SIG-M5 treated with dmso at 0.1 percent for 504 hours (cell line): ENCODE measurements at regions not wholly inside any gene's neighbourhood (a gene's known extent, or its start where the extent isn't known, plus 50 kb on each side); places are given as distances from the start of the nearest gene placed in this dataset.
A peak's percentile ranks its signal among the peaks of the same experiment; 100 is the strongest.
"Not testable (repeated sequence)": the region's sequence is repeated elsewhere in the genome, so short reads cannot be mapped to it uniquely, and the experiment has no call there.

Source experiments
- DNase-seq: peaks from one replicate; lab custom pipeline; 2025; ENCODE audit not compliant: unreplicated experiment; lab: John Stamatoyannopoulos, UW

DNA sequence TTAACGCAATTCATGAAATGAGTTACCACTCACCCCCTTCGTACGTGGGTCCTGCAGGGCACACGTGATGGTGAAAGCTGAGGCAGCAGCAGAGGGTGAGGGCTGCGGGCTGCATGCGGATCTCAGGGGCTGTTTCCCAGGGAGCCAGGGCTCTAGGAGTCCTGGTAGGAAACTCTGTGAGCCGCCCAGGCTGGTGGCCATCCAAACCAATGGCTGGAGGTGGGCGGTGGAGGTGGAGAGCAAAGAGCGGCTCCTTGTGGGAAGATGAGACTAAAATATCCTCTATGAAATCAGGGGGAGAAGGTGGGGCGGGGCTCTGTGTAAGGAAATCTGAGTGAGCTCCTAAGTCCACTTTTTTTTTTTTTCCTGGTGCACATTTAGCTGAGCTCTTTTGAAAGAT, 120.1 kb upstream of the SLC1A4 start:
- DNase-seq, result no peak

DNA sequence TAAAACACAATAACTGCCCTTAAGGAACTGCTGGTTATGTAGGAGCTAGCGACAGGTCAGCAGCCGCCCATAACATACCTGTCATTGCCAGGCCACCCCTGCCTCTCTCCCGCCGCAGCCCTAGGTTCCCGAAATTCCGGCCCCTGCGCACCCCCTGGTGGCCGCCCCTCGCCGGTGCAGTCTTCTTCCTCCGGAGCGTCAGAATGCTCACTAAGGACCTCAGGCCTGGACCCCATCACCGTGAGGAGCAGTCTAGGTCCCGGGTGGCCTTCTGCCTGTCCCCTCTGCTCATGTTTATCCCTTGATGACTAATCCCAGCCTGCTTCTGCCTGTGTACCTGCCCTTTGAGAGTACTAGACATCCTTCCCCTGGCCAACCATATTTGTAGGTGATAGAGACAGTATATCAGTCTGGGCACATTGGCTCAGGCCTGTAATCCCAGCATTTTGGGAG, 115.7 kb upstream of the SLC1A4 start:
- DNase-seq, result peak; percentile 58

DNA sequence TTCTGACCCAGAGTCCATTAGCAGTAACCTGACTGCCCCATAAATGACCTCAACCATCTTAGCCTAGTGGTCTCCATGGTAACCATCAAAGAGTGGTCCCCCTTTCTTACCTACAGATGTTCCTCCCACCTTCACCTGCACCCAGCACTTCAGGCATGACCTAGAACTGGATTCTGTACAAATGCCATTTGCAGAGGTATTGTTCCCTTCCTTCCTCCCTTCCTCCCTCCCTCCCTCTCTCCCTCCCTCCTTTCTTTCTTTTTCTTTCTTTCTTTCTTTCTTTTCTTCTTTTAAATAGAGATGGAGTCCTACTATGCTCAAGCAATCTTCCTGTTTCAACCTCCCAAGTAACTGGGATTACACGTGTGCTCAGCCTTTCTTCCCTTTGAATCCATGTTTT, 114.6 kb upstream of the SLC1A4 start:
- DNase-seq, result no peak

DNA sequence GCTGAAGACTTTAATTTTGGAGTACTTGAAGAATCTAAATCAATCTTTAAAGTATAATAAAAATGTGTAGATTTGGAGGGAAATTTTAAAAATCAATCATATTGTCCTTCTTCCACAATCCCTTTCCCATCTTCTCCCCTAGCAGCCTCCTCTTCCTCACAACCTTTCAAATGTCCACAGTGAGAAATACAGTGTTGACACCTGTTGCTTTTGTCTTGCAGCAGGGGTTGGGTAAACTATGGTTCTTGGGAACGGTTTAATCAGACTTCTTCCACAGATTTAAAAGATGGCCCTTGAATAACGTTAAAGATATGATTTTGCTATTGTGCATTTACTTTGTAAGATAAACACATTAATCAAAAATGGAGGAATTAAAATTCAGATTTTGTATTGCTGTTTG, 113.8 kb upstream of the SLC1A4 start:
- DNase-seq, result no peak

DNA sequence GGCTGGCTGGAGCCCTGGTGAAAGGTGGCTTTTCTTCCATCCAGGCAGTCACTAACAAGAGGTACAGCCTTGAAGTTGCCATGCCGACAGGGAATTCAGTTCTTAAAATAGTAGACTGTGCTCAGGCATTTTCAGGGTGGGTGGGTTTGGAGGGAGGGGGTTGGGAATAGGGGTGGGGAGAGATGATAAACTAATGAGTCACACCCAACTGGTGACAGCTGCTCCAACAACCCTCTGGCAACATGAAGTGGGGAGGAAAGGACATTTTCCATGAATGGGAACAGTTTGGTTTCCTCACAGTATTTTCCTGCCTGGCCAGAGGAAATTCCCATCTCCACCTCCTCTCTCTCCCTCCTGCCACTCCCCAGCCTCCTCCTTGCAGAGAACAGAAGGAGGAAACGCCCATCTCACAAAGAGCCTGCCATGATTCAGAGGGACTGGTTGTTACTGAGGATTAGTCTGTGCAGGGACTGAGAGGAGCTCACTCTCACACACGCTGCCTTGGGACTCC, 113.0 kb upstream of the SLC1A4 start:
- DNase-seq, result no peak

DNA sequence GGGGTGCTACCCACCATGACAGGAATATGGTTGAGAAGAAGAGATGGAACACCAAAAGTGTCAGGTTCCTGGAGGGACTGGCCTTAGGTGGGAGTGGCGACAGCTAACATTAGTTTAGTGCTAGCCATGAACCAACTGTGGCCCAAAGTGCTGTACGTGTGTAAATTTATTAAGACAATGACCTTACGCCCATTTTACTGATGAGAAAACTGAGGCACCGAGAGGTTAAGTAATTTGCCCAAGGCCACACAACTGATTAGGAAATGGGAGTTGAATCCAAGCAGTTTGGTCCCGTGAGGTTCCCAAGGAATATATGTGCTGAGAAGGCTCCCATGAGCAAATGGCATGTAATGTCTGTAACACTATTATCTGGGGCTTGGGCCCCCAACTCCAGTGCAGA, 109.5 kb upstream of the SLC1A4 start:
- DNase-seq, result no peak

DNA sequence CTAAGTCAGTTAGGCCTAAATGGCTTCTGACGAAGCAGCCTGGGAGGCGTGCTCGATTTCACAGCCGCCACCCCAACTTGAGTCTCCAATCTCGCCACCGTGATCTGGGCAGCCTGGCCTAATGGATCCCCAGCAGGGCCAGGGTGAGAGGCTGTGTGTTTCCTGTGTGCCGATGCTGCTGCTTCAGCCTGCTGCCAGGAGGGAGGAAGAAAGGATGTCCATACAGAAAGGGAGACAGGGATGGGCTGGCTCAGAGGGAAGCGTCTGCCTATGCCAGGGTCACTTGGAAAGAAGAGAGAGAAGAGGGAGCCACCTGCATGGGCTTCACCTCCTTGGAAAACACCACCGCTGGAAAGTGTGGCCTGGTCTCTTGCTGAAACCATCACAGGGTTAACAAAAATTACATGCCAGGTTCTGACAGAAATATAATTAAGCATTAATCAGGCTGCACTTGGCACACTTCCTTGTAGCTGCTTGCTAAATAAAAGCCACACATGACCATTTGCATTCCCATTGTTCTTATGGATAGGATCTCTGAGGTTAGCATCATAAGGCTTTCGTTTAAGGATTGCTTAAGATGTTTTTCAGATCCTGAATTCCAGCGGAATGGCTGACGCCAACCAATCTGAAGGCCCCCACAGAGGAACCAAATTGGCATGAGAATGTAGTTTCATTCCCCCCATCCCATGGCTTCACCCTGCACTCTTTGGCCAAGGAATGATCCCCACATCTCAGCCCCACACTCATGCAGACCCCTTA, 108.8 kb upstream of the SLC1A4 start:
- no peak for DNase-seq

DNA sequence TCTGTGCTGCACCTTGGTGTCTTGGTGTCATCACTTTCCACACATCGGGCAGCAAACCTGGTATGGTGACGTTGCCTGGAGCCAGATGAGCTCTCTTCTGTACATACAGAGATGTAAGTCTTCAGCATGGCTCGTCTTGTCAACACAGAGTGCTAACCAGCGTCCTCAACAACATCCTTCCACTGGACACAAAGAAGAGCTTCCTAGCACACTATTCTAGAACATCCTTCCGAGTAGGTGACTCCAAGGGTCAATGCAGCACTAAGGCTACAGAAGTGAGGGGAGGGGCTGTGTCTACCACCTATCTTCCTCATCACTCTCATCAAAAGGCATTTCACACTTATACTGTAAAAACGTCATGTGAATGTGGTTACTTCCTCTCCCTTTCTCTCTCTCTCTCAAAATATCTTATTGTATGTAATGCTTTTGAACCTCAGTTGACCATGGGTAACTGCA, 108.1 kb upstream of the SLC1A4 start:
- no peak for DNase-seq

DNA sequence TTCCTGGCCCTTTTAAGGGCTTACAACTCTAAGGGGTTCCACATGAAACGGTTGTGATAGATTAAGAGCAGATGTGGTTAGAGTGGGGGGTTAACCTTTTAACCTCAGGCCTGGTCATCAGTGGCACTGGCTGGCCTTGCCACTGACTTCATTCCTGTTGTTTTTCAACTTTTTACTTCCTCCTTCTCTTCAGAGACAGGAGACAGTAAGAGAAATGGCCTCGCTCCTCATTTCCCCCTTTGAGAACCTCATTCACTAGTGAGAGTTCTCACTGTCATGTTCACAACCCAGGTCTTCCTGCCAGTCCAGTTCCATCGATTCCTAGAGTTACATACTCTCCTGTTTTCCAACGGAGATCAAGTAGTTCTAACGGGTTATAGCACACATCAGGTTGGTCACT, 101.6 kb upstream of the SLC1A4 start:
- DNase-seq, result no peak

DNA sequence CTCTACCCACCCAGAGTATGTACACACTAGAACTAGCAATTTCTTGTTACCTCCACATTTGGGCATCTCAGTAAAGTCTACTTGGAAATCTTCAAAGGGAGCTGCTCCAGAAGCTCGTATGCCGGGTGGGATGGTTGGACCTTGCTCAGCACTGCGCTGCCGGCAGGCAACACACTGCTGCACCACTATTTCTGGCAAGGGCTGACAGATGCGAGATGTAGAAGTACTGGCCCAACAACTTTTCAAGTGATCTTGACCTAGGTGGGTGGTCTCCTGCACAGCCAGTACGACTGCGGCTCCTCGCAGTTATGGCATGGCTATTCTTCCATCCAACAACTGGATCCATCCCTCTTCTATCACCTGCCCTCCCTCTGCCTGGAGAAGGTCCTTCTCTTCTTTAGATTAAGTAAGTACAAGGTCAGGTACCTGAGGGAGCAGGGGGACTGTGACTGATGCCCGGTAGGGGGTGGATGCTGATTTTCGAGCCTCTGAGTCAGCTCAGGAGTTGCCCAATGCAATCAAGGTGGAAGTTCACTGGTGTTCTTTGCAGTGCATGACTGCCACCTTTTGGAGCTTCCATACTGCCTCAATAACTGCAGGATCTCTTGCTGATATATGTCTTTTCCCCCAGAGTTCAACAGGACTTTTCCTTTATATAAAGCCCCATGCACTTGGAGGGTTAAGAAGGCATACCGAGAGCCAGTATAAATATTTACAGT, 100.4 kb upstream of the SLC1A4 start:
- DNase-seq, result peak; percentile 62

DNA sequence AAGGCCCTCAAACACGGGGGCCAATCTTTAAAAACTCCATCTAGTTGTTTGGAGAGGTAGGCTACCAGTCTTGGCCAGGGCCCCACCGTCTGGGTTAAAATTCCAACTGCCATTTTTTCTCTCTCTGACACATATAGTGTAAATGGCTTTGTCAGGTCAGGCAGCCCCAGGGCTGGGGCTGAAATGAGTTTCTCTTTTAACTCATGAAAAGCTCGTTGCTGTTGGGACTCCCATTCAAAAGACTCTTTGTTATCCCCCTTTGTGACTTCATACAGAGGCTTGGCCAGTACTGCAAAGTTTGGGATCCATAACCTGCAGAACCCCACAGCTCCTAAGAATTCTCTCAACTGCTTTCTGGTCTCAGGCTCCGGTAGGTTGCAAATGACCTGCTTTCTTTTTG, 99.4 kb upstream of the SLC1A4 start:
- no peak for DNase-seq

DNA sequence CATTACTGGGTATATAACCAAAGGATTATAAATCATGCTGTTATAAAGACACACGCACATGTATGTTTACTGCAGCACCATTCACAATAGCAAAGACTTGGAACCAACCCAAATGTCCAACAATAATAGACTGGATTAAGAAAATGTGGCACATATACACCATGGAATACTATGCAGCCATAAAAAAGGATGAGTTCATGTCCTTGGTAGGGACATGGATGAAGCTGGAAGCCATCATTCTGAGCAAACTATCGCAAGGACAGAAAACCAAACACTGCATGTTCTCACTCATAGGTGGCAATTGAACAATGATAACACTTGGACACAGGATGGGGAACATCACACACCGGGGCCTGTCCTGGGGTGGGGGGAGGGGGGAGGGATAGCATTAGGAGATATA, 92.6 kb upstream of the SLC1A4 start:
- not testable (repeated sequence) for DNase-seq

DNA sequence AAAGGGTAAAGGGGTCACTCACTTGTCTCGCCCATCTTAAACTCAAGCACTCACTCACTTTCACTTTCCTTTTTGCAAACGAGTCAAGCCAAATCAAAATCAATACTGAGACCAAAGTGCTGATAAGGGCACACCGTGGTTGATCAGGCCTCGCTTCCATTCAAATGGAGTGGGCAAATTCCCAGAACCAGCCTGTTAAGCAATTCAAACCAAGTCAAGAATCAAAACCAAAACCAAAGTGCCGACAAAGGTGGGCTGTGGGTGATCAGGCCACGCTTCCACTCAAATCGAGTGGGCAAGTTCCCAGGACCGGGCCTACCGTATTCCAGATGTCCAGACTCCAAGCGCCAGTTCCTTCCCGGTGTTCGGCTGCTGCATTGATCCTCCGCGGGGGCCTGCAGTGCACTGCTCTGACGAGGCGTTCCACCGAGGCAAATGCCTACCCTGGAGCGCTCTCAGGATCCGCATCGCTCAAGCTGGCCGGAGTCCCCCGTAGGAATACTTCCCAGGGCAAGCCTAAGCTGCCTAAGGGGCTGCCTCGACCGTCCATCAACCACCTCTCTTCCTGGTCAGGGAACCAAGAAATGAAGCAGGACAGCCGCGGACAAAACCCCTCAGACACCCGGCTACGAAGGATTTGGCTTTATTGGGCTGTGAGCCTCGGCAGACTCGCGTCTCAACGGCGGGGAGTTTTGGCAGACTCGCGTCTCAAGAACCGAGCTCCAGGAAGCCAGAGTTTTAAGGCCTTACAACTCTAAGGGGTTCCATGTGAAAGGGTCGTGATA, 89.9 kb upstream of the SLC1A4 start:
- no peak for DNase-seq

DNA sequence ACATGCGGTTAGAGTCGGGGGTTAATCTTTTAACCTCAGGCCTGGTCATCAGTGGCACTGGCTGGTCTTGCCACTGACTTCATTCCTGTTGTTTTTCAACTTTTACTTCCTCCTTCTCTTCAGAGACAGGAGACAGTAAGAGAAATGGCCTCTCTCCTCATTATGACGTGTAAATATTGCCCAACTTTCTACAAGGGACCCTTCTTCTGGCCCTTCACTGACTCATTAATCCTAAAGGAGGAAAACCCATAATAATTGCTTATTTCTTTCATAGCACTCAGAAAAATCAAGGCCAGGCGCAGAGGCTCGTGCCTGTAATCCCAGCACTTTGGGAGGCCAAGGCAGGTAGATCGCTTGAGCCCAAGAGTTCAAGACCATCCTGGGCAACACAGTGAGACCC, 89.3 kb upstream of the SLC1A4 start:
- peak; percentile 81 for DNase-seq

DNA sequence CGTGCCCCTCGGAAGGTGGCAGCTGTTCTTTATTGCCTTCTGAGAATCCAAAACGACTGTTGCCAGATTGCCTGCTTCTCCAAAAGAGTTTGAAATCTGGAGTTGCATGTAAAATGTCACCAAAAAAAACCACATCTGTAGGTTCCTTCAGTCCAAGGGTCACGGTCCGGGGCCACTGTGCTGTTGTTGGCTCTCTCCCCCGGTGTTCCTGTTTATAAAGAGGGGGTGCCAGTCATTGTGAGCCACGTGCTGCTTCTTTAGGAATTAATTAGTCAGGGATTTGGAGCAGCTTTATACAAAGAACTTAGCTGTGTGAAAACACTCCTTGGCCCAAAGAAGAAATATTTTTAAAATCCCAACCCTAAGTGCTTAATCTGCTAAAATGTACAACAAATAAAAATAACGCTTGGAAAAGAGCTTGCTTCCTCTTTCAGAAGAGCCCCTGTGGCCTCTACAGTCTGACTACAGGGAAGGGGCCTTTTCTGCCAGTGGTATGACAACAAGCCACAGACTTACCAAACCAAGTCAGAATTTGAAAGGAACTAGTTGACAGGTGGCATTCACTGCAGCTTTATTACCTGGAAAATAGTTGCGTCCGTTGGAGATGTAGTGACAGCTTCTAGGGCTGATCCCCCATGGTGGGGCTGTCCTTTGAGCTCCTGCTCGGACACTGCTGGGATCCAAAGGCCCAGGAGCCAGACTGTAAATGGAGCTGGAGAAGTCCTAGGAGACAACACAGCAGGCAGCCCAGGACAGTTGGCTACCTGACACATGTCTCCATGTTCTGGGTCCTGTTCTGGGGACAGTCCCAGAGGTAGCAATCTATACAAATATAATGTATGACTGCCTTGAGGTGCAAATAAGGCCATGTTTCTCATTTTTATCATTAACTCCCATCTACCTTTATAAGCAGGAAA, 84.5 kb upstream of the SLC1A4 start:
- peak; percentile 92 for DNase-seq

DNA sequence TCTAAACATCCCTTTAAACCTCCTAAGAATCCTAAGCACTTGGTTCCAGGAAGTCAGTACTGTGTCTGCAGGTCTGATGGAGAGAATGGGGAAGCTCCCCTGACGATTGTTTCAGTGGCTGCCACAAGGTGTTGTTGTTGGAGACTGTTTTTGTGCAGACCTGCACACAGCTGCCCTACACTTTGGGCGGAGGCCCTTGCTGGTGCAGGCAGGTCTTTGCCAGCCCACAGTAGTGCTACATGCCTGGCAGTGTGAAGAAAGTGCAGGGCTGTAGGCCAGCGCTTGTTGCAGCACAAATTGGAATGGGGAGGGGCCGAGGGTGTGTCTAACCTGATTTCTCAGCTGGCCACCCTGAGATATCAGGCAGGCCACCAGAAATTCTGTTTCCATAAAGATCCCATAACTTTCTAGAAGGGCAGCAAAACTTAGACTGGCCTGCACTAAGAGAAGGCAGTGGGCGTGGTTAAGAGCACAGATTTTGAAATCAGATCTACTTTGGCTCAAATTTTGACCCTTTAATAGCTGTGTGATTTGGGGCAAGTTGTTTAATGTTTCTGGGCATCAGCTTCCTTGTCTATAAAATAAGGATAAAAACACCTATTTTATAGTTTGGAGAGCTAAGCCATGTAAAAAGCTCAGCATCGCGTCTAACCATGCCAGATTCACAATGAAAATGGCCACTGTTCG, 83.7 kb upstream of the SLC1A4 start:
- DNase-seq, result no peak

DNA sequence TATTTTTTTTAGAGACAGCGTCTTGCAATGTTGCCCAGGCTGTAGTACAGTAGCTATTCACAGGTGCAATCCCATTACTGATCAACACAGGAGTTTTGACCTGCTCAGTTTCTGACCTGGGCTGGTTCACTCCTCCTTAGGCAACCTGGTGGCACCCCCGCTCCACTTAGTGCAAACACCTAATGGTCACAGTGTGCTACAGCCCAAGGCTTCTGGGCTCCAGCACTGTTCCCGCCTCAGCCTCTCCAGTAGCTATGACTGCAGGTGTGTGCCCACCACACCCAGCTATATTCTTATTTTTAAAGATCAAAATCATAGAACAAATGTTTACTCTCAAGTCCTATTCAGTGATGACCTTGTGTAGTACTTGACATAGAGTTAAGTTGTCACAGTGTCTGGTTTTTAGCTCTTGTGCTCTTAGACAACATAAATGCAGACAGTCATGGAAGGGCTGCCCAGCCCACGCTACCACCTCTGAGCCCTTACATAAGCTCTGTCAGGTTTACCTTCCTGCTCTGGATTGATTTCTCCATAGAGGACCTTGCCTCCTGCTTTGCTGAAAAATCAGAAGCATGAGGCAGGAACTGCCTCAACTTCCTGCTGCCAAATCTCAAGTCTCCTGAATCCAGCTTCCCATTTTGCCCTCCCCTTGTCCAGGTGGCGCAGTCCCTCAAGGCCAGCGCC, 82.2 kb upstream of the SLC1A4 start:
- peak; percentile 36 for DNase-seq

DNA sequence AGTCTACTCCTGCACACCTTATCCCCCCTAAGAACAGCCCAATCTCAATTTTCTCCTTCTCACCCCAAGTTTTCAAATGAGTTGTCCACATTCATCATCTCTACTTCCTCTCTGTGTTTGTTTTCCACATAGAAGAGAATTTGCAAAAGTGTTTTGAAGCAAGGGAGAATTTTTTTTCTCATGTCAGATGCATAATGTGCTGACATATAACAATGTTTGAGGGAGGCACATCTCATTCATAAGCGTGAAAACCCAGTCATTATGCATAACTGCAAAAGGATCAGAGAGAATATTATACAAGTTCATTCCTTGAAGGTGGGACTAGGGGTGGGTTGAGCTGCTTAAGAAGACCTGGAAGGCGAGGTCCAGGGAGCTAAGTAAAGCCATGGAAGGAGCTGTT, 80.8 kb upstream of the SLC1A4 start:
- no peak for DNase-seq

DNA sequence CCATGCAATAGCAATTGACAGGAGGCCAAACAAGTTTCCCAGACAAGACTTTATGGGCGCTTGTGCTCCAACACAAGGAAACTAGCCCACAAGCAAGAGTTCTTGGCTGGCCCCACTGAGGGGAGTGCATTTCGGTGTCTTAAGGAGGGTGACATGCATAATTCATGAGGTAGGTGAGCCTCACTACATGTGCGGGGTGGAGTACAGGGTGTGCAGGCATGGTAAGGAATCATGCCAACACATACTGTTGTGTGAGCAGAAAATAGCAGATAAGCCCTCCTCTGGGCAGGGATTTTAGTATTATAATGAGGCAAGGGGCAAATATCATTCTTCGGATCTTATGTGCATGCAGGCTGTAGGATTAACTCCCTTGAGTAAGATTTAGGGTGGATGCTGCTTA, 78.7 kb upstream of the SLC1A4 start:
- DNase-seq, result no peak
